Activated T-helper 17 cell treated with anti-CD3 and anti-CD28 coated beads, Interleukin-2, amount 50 U/mL, for 72 hours (primary cell): ENCODE measurements at regions not wholly inside any gene's neighbourhood (a gene's known extent, or its start where the extent isn't known, plus 50 kb on each side); places are given as distances from the start of the nearest gene placed in this dataset.
"Not testable (repeated sequence)": the region's sequence is repeated elsewhere in the genome, so short reads cannot be mapped to it uniquely, and the experiment has no call there.

ENCODE experiments used
- ATAC-seq: fragments of 150-1000 bp; cut with Tn5 transposase; replicated peaks from 2 replicates; pipeline ENCODE4 v1.10.0; 2021; ENCODE audit warnings: mild to moderate bottlenecking, moderate library complexity
- H3K27ac Mint-ChIP-seq: one replicate; pipeline ENCODE4 v1.8.0; 2022; ENCODE audit warnings: mixed read lengths
- H3K27me3 Mint-ChIP-seq: one replicate; pipeline ENCODE4 v1.8.0; 2022; ENCODE audit warnings: mixed read lengths
- H3K36me3 Mint-ChIP-seq: one replicate; pipeline ENCODE4 v1.8.0; 2022; ENCODE audit warnings: low read depth, mild to moderate bottlenecking, mixed read lengths
- H3K4me1 Mint-ChIP-seq: one replicate; pipeline ENCODE4 v1.8.0; 2022; ENCODE audit warnings: mixed read lengths
- H3K4me3 Mint-ChIP-seq: one replicate; pipeline ENCODE4 v1.8.0; 2022; ENCODE audit warnings: mild to moderate bottlenecking, mixed read lengths
- H3K9me3 Mint-ChIP-seq: one replicate; pipeline ENCODE4 v1.8.0; 2022; ENCODE audit warnings: mixed read lengths

- Mint-ChIP-seq H3K27ac (no peak overlapping the region), H3K9me3 (no peaks in the 10 kb centered on the region), H3K36me3 (no peaks in the 10 kb centered on the region)
These were observed 76.5 kb upstream of the MAP10 start for GRCh38 chr1:232728507-232729263.

GRCh38 chr1:232732344-232732910 lies 72.8 kb upstream of the MAP10 start:
- Mint-ChIP-seq H3K9me3 (no peaks in the 10 kb centered on the region), H3K27me3 (peaks cover 6% of the 10 kb centered on the region), H3K4me3 (no peak overlapping the region), H3K36me3 (no peaks in the 10 kb centered on the region), H3K4me1 (no peaks in the 10 kb centered on the region), H3K27ac (no peak overlapping the region)
- ATAC-seq = no peak

More at GRCh38 chr1:232728507-232729263, 76.5 kb upstream of the MAP10 start:
- Mint-ChIP-seq H3K4me3 (no peak overlapping the region), H3K4me1 (no peaks in the 10 kb centered on the region), H3K27me3 (peaks cover 9% of the 10 kb centered on the region)
- ATAC-seq = no peak

GRCh38 chr1:232737917-232738316 lies 67.3 kb upstream of the MAP10 start:
- Mint-ChIP-seq H3K4me3 (no peak overlapping the region), H3K27ac (peak overlapping the region; percentile 6), H3K27me3 (no peaks in the 10 kb centered on the region), H3K36me3 (no peaks in the 10 kb centered on the region), H3K4me1 (no peaks in the 10 kb centered on the region), H3K9me3 (peaks cover 3% of the 10 kb centered on the region)
- no peak for ATAC-seq

GRCh38 chr1:232743999-232744398 lies 61.2 kb upstream of the MAP10 start:
- H3K4me1 Mint-ChIP-seq = no peaks in the 10 kb centered on the region

GRCh38 chr1:232744847-232745246 lies 60.4 kb upstream of the MAP10 start:
- no peak overlapping the region for H3K4me3 Mint-ChIP-seq
- H3K27ac Mint-ChIP-seq = no peak overlapping the region
- peaks cover 16% of the 10 kb centered on the region for H3K9me3 Mint-ChIP-seq
- no peak for ATAC-seq
- no peaks in the 10 kb centered on the region for H3K27me3 Mint-ChIP-seq
- H3K4me1 Mint-ChIP-seq = no peaks in the 10 kb centered on the region
- no peaks in the 10 kb centered on the region for H3K36me3 Mint-ChIP-seq

More at GRCh38 chr1:232743999-232744398, 61.2 kb upstream of the MAP10 start:
- H3K4me3 Mint-ChIP-seq = no peak overlapping the region
- no peaks in the 10 kb centered on the region for H3K36me3 Mint-ChIP-seq
- no peaks in the 10 kb centered on the region for H3K27me3 Mint-ChIP-seq
- H3K27ac Mint-ChIP-seq = no peak overlapping the region
- H3K9me3 Mint-ChIP-seq = peaks cover 12% of the 10 kb centered on the region
- no peak for ATAC-seq

- H3K36me3 Mint-ChIP-seq, H3K27ac Mint-ChIP-seq, H3K4me3 Mint-ChIP-seq, H3K27me3 Mint-ChIP-seq, ATAC-seq, H3K4me1 Mint-ChIP-seq: not testable (repeated sequence)
- peaks cover 16% of the 10 kb centered on the region for H3K9me3 Mint-ChIP-seq
These were observed 59.5 kb upstream of the MAP10 start for GRCh38 chr1:232745698-232746097.

GRCh38 chr1:232748910-232749368 lies 56.3 kb upstream of the MAP10 start:
- no peak for ATAC-seq
- Mint-ChIP-seq H3K4me1 (no peaks in the 10 kb centered on the region), H3K36me3 (no peaks in the 10 kb centered on the region), H3K27ac (no peak overlapping the region), H3K27me3 (no peaks in the 10 kb centered on the region), H3K4me3 (no peak overlapping the region), H3K9me3 (peaks cover 13% of the 10 kb centered on the region)

- Mint-ChIP-seq H3K27me3 (no peaks in the 10 kb centered on the region), H3K27ac (no peak overlapping the region), H3K4me1 (no peaks in the 10 kb centered on the region), H3K9me3 (peaks cover 13% of the 10 kb centered on the region), H3K36me3 (no peaks in the 10 kb centered on the region), H3K4me3 (no peak overlapping the region)
- no peak for ATAC-seq
These were observed 53.6 kb upstream of the MAP10 start for GRCh38 chr1:232751393-232752140.

- Mint-ChIP-seq H3K36me3 (no peaks in the 10 kb centered on the region), H3K4me1 (no peaks in the 10 kb centered on the region), H3K4me3 (no peak overlapping the region), H3K27me3 (no peaks in the 10 kb centered on the region), H3K9me3 (peaks cover 11% of the 10 kb centered on the region), H3K27ac (no peak overlapping the region)
- no peak for ATAC-seq
These were observed 52.9 kb upstream of the MAP10 start for GRCh38 chr1:232752365-232752764.

GRCh38 chr1:232754930-232755329 lies 50.3 kb upstream of the MAP10 start:
- Mint-ChIP-seq H3K4me3 (no peak overlapping the region), H3K27ac (no peak overlapping the region), H3K27me3 (no peaks in the 10 kb centered on the region), H3K4me1 (no peaks in the 10 kb centered on the region), H3K36me3 (no peaks in the 10 kb centered on the region), H3K9me3 (no peaks in the 10 kb centered on the region)
- peak; percentile 82 for ATAC-seq
